ENCODE measurements at regions not wholly inside any gene's neighbourhood (a gene's known extent, or its start where the extent isn't known, plus 50 kb on each side); places are given as distances from the start of the nearest gene placed in this dataset.

DNA sequence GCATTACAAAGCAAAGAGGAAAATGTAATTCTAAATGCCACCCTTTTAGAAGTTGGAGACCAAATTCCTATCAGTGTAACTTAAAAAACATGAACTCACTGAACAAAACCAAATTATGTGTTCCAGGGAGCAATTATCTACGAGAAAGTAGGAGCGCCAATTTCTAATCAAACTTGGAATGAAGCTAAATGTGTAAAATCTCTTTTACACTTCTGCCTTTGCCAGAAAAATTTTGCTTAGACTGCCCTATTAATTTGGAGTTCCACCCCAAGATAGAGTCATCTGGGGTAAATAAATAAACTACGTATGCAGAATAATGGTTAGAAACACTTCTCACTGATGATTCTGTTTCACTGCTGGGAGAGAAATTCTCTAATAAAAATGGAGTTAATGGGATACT, 825.6 kb downstream of the MTRR start:
- no peak for DNase-seq (ENCODE audit: low read depth)
- TF ChIP-seq, protein P1, sequence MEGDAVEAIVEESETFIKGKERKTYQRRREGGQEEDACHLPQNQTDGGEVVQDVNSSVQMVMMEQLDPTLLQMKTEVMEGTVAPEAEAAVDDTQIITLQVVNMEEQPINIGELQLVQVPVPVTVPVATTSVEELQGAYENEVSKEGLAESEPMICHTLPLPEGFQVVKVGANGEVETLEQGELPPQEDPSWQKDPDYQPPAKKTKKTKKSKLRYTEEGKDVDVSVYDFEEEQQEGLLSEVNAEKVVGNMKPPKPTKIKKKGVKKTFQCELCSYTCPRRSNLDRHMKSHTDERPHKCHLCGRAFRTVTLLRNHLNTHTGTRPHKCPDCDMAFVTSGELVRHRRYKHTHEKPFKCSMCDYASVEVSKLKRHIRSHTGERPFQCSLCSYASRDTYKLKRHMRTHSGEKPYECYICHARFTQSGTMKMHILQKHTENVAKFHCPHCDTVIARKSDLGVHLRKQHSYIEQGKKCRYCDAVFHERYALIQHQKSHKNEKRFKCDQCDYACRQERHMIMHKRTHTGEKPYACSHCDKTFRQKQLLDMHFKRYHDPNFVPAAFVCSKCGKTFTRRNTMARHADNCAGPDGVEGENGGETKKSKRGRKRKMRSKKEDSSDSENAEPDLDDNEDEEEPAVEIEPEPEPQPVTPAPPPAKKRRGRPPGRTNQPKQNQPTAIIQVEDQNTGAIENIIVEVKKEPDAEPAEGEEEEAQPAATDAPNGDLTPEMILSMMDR (conservative IDR thresholded peaks at IDR 0.05; ENCODE audit: low read depth, low read length) = no peak

GRCh38 chr5:8695902-8696845, 827.2 kb downstream of the MTRR start:
- TF ChIP-seq, protein P1 (conservative IDR thresholded peaks at IDR 0.05; ENCODE audit: low read depth, low read length) = no peak
- DNase-seq (ENCODE audit: low read depth) = no peak
- no peak overlapping the region for H3K4me3 ChIP-seq (ENCODE audit: low read depth, low read length)

More for the DNA sequence above, 825.6 kb downstream of the MTRR start:
- H3K4me3 ChIP-seq (ENCODE audit: low read depth, low read length) = no peak overlapping the region

GRCh38 chr5:8700222-8700621, 831.3 kb downstream of the MTRR start:
- H3K4me3 ChIP-seq (ENCODE audit: low read depth, low read length) = no peak overlapping the region
- peak; percentile 28 for DNase-seq (ENCODE audit: low read depth)
- TF ChIP-seq, protein P1 (conservative IDR thresholded peaks at IDR 0.05; ENCODE audit: low read depth, low read length) = no peak

GRCh38 chr5:8700671-8701070, 831.7 kb downstream of the MTRR start:
- H3K4me3 ChIP-seq (ENCODE audit: low read depth, low read length) = no peak overlapping the region
- DNase-seq (ENCODE audit: low read depth) = no peak
- TF ChIP-seq, protein P1 (conservative IDR thresholded peaks at IDR 0.05; ENCODE audit: low read depth, low read length) = no peak

DNA sequence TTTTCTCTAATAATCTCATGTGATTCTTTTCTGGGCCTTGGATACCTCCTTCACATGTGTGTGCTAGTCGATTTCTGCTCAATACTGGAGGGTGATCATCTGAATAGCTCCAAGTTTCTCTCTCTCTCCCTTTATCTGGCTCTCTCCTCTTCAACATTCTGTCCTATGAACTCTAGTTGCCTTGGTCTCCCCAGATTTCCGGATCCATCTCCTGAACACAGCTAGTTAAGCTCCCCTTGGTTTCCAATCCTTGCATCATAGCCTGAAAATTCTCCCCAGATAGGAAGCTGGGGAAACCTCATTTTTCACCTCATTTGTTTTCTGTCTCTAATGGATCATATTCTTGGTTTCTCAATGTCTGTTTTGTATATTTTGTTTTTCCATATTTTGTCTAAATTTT, 832.3 kb downstream of the MTRR start:
- TF ChIP-seq, protein P1 (conservative IDR thresholded peaks at IDR 0.05; ENCODE audit: low read depth, low read length) = no peak
- no peak overlapping the region for H3K4me3 ChIP-seq (ENCODE audit: low read depth, low read length)
- DNase-seq (ENCODE audit: low read depth) = no peak

DNA sequence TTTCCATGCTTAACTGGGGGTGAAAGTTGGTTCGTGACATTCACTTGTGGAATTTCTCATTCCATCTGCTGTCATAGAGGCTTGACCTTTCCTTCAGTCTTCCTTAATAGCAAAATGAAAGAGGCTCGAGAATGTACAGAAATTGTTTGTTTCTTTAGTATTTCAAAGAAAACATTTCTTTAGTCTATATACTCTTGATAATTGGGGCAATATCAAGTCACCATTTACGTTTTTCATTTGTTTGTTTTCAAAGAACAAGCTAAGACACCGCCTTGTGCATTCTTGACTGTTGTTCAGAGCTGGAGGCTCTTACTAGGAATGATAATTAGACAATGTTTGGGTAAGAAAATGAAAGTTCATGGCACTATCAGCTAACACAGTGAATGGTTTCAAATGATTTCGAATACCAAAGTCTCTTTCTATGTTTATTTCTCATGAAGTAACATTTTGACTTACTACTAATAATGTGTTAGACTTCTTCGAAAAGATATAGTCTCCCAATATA, 835.4 kb downstream of the SEMA5A start:
- TF ChIP-seq, protein P1 (conservative IDR thresholded peaks at IDR 0.05; ENCODE audit: low read depth, low read length) = no peak
- peak overlapping the region; percentile 23 for H3K4me3 ChIP-seq (ENCODE audit: low read depth, low read length)
- peak; percentile 51 for DNase-seq (ENCODE audit: low read depth)

Measured in choroid plexus epithelial cell (primary cell).